Loucy (cell line): ENCODE measurements at regions not wholly inside any gene's neighbourhood (a gene's known extent, or its start where the extent isn't known, plus 50 kb on each side); places are given as distances from the start of the nearest gene placed in this dataset.

Experiments used
- CTCF ChIP-seq: fragments of 200-600 bp; sonication (generic); conservative IDR thresholded peaks from 2 replicates; pipeline ENCODE4 v1.5.1; 2014; ENCODE audit warnings: mild to moderate bottlenecking, antibody characterized with exemption, low read length
- EZH2phosphoT487 ChIP-seq: fragments of 200-600 bp; IDR thresholded peaks from 2 replicates; pipeline ENCODE4 v1.6.1; 2018; ENCODE audit warnings: antibody characterized with exemption, mild to moderate bottlenecking, moderate library complexity, borderline replicate concordance

GRCh38 chr1:198861636-198862035 lies 222.8 kb downstream of the PTPRC start:
- TF ChIP-seq CTCF (no peak), EZH2phosphoT487 (no peak)
